AG04450 (cell line): ENCODE measurements at regions not wholly inside any gene's neighbourhood (a gene's known extent, or its start where the extent isn't known, plus 50 kb on each side); places are given as distances from the start of the nearest gene placed in this dataset.
"Not testable (repeated sequence)": the region's sequence is repeated elsewhere in the genome, so short reads cannot be mapped to it uniquely, and the experiment has no call there.

Experiments used
- CTCF ChIA-PET: fragments of 300-600, 350-600 bp; formaldehyde crosslinking; extraction: SDS; loops from one replicate; lab custom pipeline; 2022; ENCODE audit warnings: antibody characterized with exemption, inconsistent platforms; lab: Charles Lee
- POLR2A ChIA-PET: fragments of 350-600 bp; formaldehyde crosslinking; extraction: SDS; loops from one replicate; lab custom pipeline; 2021; ENCODE audit warnings: antibody characterized with exemption, inconsistent platforms; lab: Yijun Ruan, JAX
- DNase-seq: peaks from one replicate; pipeline ENCODE4 v3.0.0-alpha.2; 2011; ENCODE audit warnings: low read depth, low spot score
- H3K27ac ChIP-seq: one replicate; pipeline ENCODE4 v1.5.1; 2012; ENCODE audit warnings: low read depth, low read length, control low read depth
- H3K27me3 ChIP-seq: one replicate; pipeline ENCODE4 v1.6.0; 2012; ENCODE audit warnings: low read length; ENCODE audit not compliant: control insufficient read depth, insufficient read depth
- H3K4me3 ChIP-seq: 2 replicates; pipeline ENCODE4 v1.5.1; 2011; ENCODE audit warnings: mild to moderate bottlenecking, low read depth, low read length, control low read depth
- H3K9me3 ChIP-seq: 2 replicates; pipeline ENCODE4 v1.5.1; 2012; ENCODE audit warnings: low read length; ENCODE audit not compliant: control insufficient read depth, insufficient read depth
- CTCF ChIP-seq: IDR thresholded peaks from 2 replicates; pipeline ENCODE4 v1.5.1; 2011; ENCODE audit warnings: low read depth, low read length, control low read depth, inconsistent platforms

- H3K27ac ChIP-seq = no peak overlapping the region
- H3K9me3 ChIP-seq = no peaks in the 10 kb centered on the region
- ChIA-PET POLR2A (no interaction called here), CTCF (no interaction called here)
- DNase-seq = no peak
- TF ChIP-seq CTCF = no peak
- H3K4me3 ChIP-seq = no peak overlapping the region
- no peaks in the 10 kb centered on the region for H3K27me3 ChIP-seq
These were observed 2412.8 kb downstream of the ARAP2 start for GRCh38 chr4:33831442-33832066.

GRCh38 chr4:33835764-33836163 is 2408.6 kb downstream of the ARAP2 start:
- POLR2A ChIA-PET = interaction anchor here (0.7 kb wide), 1 partner anchor 55 kb away, joined by 3 read pairs; no protein-coding TSS in a partner anchor
- H3K9me3 ChIP-seq, H3K27me3 ChIP-seq, H3K4me3 ChIP-seq, CTCF ChIA-PET, H3K27ac ChIP-seq: not testable (repeated sequence)
- DNase-seq = peak; percentile 23

GRCh38 chr4:33837043-33837838 is 2407.1 kb downstream of the ARAP2 start:
- ChIA-PET POLR2A (no interaction called here), CTCF (no interaction called here)
- H3K27me3 ChIP-seq = no peaks in the 10 kb centered on the region
- peak; percentile 29 for DNase-seq
- H3K4me3 ChIP-seq = no peak overlapping the region
- TF ChIP-seq CTCF = no peak
- no peak overlapping the region for H3K27ac ChIP-seq
- H3K9me3 ChIP-seq = no peaks in the 10 kb centered on the region

- CTCF ChIA-PET = no interaction called here
- H3K27ac ChIP-seq = no peak overlapping the region
- no peaks in the 10 kb centered on the region for H3K27me3 ChIP-seq
- no peaks in the 10 kb centered on the region for H3K9me3 ChIP-seq
- H3K4me3 ChIP-seq = no peak overlapping the region
- no peak for TF ChIP-seq CTCF
- DNase-seq = no peak
- POLR2A ChIA-PET = no interaction called here
These were observed 2403.2 kb downstream of the ARAP2 start for GRCh38 chr4:33841120-33841519.

GRCh38 chr4:33850371-33850902 is 2393.9 kb downstream of the ARAP2 start:
- no peaks in the 10 kb centered on the region for H3K27me3 ChIP-seq
- no peak for TF ChIP-seq CTCF
- H3K27ac ChIP-seq = no peak overlapping the region
- CTCF ChIA-PET = no interaction called here
- DNase-seq = no peak
- POLR2A ChIA-PET = no interaction called here
- no peak overlapping the region for H3K4me3 ChIP-seq
- no peaks in the 10 kb centered on the region for H3K9me3 ChIP-seq

GRCh38 chr4:33853670-33854069 is 2390.6 kb downstream of the ARAP2 start:
- H3K4me3 ChIP-seq, DNase-seq, CTCF ChIA-PET, H3K27me3 ChIP-seq, H3K27ac ChIP-seq, POLR2A ChIA-PET, H3K9me3 ChIP-seq: not testable (repeated sequence)
